ENCODE measurements at regions not wholly inside any gene's neighbourhood (a gene's known extent, or its start where the extent isn't known, plus 50 kb on each side); places are given as distances from the start of the nearest gene placed in this dataset.

- H3K4me3 ChIP-seq (ENCODE audit: low read length) = no peak overlapping the region
- H3K27me3 ChIP-seq (replicated peaks; ENCODE audit: control insufficient read depth, insufficient read depth, low read length) = no peaks in the 10 kb centered on the region
- no peaks in the 10 kb centered on the region for H3K9me3 ChIP-seq (ENCODE audit: control insufficient read depth, low read length)
- no peak for DNase-seq (ENCODE audit: low read depth)
- H3K9ac ChIP-seq (ENCODE audit: low read length) = no peak overlapping the region
- no peaks in the 10 kb centered on the region for H3K36me3 ChIP-seq (ENCODE audit: control insufficient read depth, insufficient read depth, low read length, severe bottlenecking)
- H3K4me1 ChIP-seq (ENCODE audit: control insufficient read depth, insufficient read depth, low read length) = peaks cover 48% of the 10 kb centered on the region
These were observed 89.0 kb downstream of the NFKBIZ start for GRCh38 chr3:101938262-101938847.

- no peak overlapping the region for H3K4me3 ChIP-seq (ENCODE audit: low read length)
- no peaks in the 10 kb centered on the region for H3K36me3 ChIP-seq (ENCODE audit: control insufficient read depth, insufficient read depth, low read length, severe bottlenecking)
- H3K9ac ChIP-seq (ENCODE audit: low read length) = peak overlapping the region; percentile 50
- H3K9me3 ChIP-seq (ENCODE audit: control insufficient read depth, low read length) = no peaks in the 10 kb centered on the region
- no peaks in the 10 kb centered on the region for H3K27me3 ChIP-seq (replicated peaks; ENCODE audit: control insufficient read depth, insufficient read depth, low read length)
- no peak for DNase-seq (ENCODE audit: low read depth)
- peaks cover 48% of the 10 kb centered on the region for H3K4me1 ChIP-seq (ENCODE audit: control insufficient read depth, insufficient read depth, low read length)
These were observed 90.2 kb downstream of the NFKBIZ start for GRCh38 chr3:101939361-101940049.

- H3K36me3 ChIP-seq (ENCODE audit: control insufficient read depth, insufficient read depth, low read length, severe bottlenecking) = no peaks in the 10 kb centered on the region
- H3K9me3 ChIP-seq (ENCODE audit: control insufficient read depth, low read length) = no peaks in the 10 kb centered on the region
- DNase-seq (ENCODE audit: low read depth) = peak; percentile 96
- peaks cover 48% of the 10 kb centered on the region for H3K4me1 ChIP-seq (ENCODE audit: control insufficient read depth, insufficient read depth, low read length)
- H3K4me3 ChIP-seq (ENCODE audit: low read length) = peak overlapping the region; percentile 62
- no peaks in the 10 kb centered on the region for H3K27me3 ChIP-seq (replicated peaks; ENCODE audit: control insufficient read depth, insufficient read depth, low read length)
- H3K9ac ChIP-seq (ENCODE audit: low read length) = peak overlapping the region; percentile 50
These were observed 91.4 kb downstream of the NFKBIZ start for GRCh38 chr3:101940521-101941317.

GRCh38 chr3:101941318-101942040 is 92.2 kb downstream of the NFKBIZ start:
- Histone ChIP-seq H3K4me3 (ENCODE audit: low read length) (peak overlapping the region; percentile 62), H3K9ac (ENCODE audit: low read length) (peak overlapping the region; percentile 9), H3K27me3 (replicated peaks; ENCODE audit: control insufficient read depth, insufficient read depth, low read length) (no peaks in the 10 kb centered on the region)

GRCh38 chr3:101942356-101942755 is 93.0 kb downstream of the NFKBIZ start:
- Histone ChIP-seq H3K4me1 (ENCODE audit: control insufficient read depth, insufficient read depth, low read length) (peaks cover 44% of the 10 kb centered on the region), H3K9me3 (ENCODE audit: control insufficient read depth, low read length) (no peaks in the 10 kb centered on the region), H3K27me3 (replicated peaks; ENCODE audit: control insufficient read depth, insufficient read depth, low read length) (no peaks in the 10 kb centered on the region), H3K36me3 (ENCODE audit: control insufficient read depth, insufficient read depth, low read length, severe bottlenecking) (no peaks in the 10 kb centered on the region), H3K4me3 (ENCODE audit: low read length) (peak overlapping the region; percentile 35), H3K9ac (ENCODE audit: low read length) (peak overlapping the region; percentile 17)
- peak; percentile 41 for DNase-seq (ENCODE audit: low read depth)

More at GRCh38 chr3:101941318-101942040, 92.2 kb downstream of the NFKBIZ start:
- H3K9me3 ChIP-seq (ENCODE audit: control insufficient read depth, low read length) = no peaks in the 10 kb centered on the region
- no peaks in the 10 kb centered on the region for H3K36me3 ChIP-seq (ENCODE audit: control insufficient read depth, insufficient read depth, low read length, severe bottlenecking)
- DNase-seq (ENCODE audit: low read depth) = peak; percentile 46
- H3K4me1 ChIP-seq (ENCODE audit: control insufficient read depth, insufficient read depth, low read length) = peaks cover 48% of the 10 kb centered on the region

GRCh38 chr3:101943029-101943428 is 93.7 kb downstream of the NFKBIZ start:
- DNase-seq (ENCODE audit: low read depth) = no peak
- Histone ChIP-seq H3K27me3 (replicated peaks; ENCODE audit: control insufficient read depth, insufficient read depth, low read length) (no peaks in the 10 kb centered on the region), H3K4me3 (ENCODE audit: low read length) (no peak overlapping the region), H3K36me3 (ENCODE audit: control insufficient read depth, insufficient read depth, low read length, severe bottlenecking) (no peaks in the 10 kb centered on the region), H3K9ac (ENCODE audit: low read length) (no peak overlapping the region), H3K9me3 (ENCODE audit: control insufficient read depth, low read length) (no peaks in the 10 kb centered on the region), H3K4me1 (ENCODE audit: control insufficient read depth, insufficient read depth, low read length) (peaks cover 41% of the 10 kb centered on the region)

- peaks cover 30% of the 10 kb centered on the region for H3K4me1 ChIP-seq (ENCODE audit: control insufficient read depth, insufficient read depth, low read length)
- no peak overlapping the region for H3K4me3 ChIP-seq (ENCODE audit: low read length)
- no peaks in the 10 kb centered on the region for H3K36me3 ChIP-seq (ENCODE audit: control insufficient read depth, insufficient read depth, low read length, severe bottlenecking)
- no peak for DNase-seq (ENCODE audit: low read depth)
- H3K9ac ChIP-seq (ENCODE audit: low read length) = no peak overlapping the region
- no peaks in the 10 kb centered on the region for H3K9me3 ChIP-seq (ENCODE audit: control insufficient read depth, low read length)
- H3K27me3 ChIP-seq (replicated peaks; ENCODE audit: control insufficient read depth, insufficient read depth, low read length) = no peaks in the 10 kb centered on the region
These were observed 95.0 kb downstream of the NFKBIZ start for GRCh38 chr3:101944308-101944707.

- Histone ChIP-seq H3K9ac (ENCODE audit: low read length) (no peak overlapping the region), H3K36me3 (ENCODE audit: control insufficient read depth, insufficient read depth, low read length, severe bottlenecking) (no peaks in the 10 kb centered on the region), H3K4me3 (ENCODE audit: low read length) (no peak overlapping the region), H3K4me1 (ENCODE audit: control insufficient read depth, insufficient read depth, low read length) (peaks cover 21% of the 10 kb centered on the region), H3K27me3 (replicated peaks; ENCODE audit: control insufficient read depth, insufficient read depth, low read length) (no peaks in the 10 kb centered on the region), H3K9me3 (ENCODE audit: control insufficient read depth, low read length) (no peaks in the 10 kb centered on the region)
- DNase-seq (ENCODE audit: low read depth) = no peak
These were observed 96.7 kb downstream of the NFKBIZ start for GRCh38 chr3:101945980-101946379.

- H3K27me3 ChIP-seq (replicated peaks; ENCODE audit: control insufficient read depth, insufficient read depth, low read length) = no peaks in the 10 kb centered on the region
- DNase-seq (ENCODE audit: low read depth) = no peak
- no peak overlapping the region for H3K4me3 ChIP-seq (ENCODE audit: low read length)
- H3K9me3 ChIP-seq (ENCODE audit: control insufficient read depth, low read length) = no peaks in the 10 kb centered on the region
- H3K9ac ChIP-seq (ENCODE audit: low read length) = no peak overlapping the region
- no peaks in the 10 kb centered on the region for H3K36me3 ChIP-seq (ENCODE audit: control insufficient read depth, insufficient read depth, low read length, severe bottlenecking)
- H3K4me1 ChIP-seq (ENCODE audit: control insufficient read depth, insufficient read depth, low read length) = peaks cover 13% of the 10 kb centered on the region
These were observed 97.6 kb downstream of the NFKBIZ start for GRCh38 chr3:101946906-101947305.

GRCh38 chr3:101950510-101950909 is 101.2 kb downstream of the NFKBIZ start:
- Histone ChIP-seq H3K9me3 (ENCODE audit: control insufficient read depth, low read length) (no peaks in the 10 kb centered on the region), H3K4me3 (ENCODE audit: low read length) (no peak overlapping the region), H3K27me3 (replicated peaks; ENCODE audit: control insufficient read depth, insufficient read depth, low read length) (no peaks in the 10 kb centered on the region), H3K36me3 (ENCODE audit: control insufficient read depth, insufficient read depth, low read length, severe bottlenecking) (no peaks in the 10 kb centered on the region), H3K9ac (ENCODE audit: low read length) (no peak overlapping the region), H3K4me1 (ENCODE audit: control insufficient read depth, insufficient read depth, low read length) (peaks cover 5% of the 10 kb centered on the region)
- DNase-seq (ENCODE audit: low read depth) = peak; percentile 50

All from adipocyte (in vitro differentiated cells).